ENCODE measurements at regions not wholly inside any gene's neighbourhood (a gene's known extent, or its start where the extent isn't known, plus 50 kb on each side); places are given as distances from the start of the nearest gene placed in this dataset.

GRCh38 chr7:10655031-10655430 is 318.6 kb upstream of the PHF14 start:
- no peak overlapping the region for H3K27ac Mint-ChIP-seq

GRCh38 chr7:10657201-10657600 is 316.5 kb upstream of the PHF14 start:
- peaks cover 0 to 4% of the 10 kb centered on the region in 2 donors for H3K27me3 Mint-ChIP-seq
- no peaks in the 10 kb centered on the region for H3K27me3 ChIP-seq (replicated peaks in 1 of 2; ENCODE audit: control insufficient read depth in 2 of 2, extremely low read depth in 1 of 2, insufficient read depth in 2 of 2, low read length in 1 of 2)
- H3K27ac Mint-ChIP-seq: no peak overlapping the region
- H3K4me1 Mint-ChIP-seq: no peaks in the 10 kb centered on the region
- no peaks in the 10 kb centered on the region for H3K36me3 ChIP-seq (ENCODE audit: control insufficient read depth in 2 of 2, extremely low read depth in 1 of 2, insufficient read depth in 1 of 2, low read length in 1 of 2)
- H3K36me3 Mint-ChIP-seq: no peaks in the 10 kb centered on the region
- ChIA-PET CTCF (no interaction called here), POLR2A (no interaction called here)
- no peaks in the 10 kb centered on the region for H3K9me3 ChIP-seq
- H3K9me3 Mint-ChIP-seq: peaks cover 0 to 5% (median 0%) of the 10 kb centered on the region in 3 donors
- no peak overlapping the region for H3K4me3 ChIP-seq (ENCODE audit: control insufficient read depth in 1 of 2, extremely low read depth in 1 of 2, low read length in 1 of 2)
- H3K27ac ChIP-seq (ENCODE audit: low read length): no peak overlapping the region
- ATAC-seq (replicated peaks in 1 of 4): no peak
- DNase-seq: no peak
- no peaks in the 10 kb centered on the region for H3K4me1 ChIP-seq (ENCODE audit: control insufficient read depth in 1 of 2, extremely low read depth in 1 of 2, insufficient read depth in 2 of 2, low read length in 2 of 2)
- WGBS (ENCODE audit: insufficient coverage): no CpG with 5 or more reads among the region's 1 CpG
- no peak overlapping the region for H3K4me3 Mint-ChIP-seq

More at GRCh38 chr7:10655031-10655430, 318.6 kb upstream of the PHF14 start:
- Mint-ChIP-seq H3K4me1 (no peaks in the 10 kb centered on the region), H3K9me3 (peaks cover 0 to 5% (median 0%) of the 10 kb centered on the region in 3 donors), H3K36me3 (no peaks in the 10 kb centered on the region), H3K27me3 (no peaks in the 10 kb centered on the region), H3K4me3 (no peak overlapping the region)
- H3K27me3 ChIP-seq (replicated peaks in 1 of 2; ENCODE audit: control insufficient read depth in 2 of 2, extremely low read depth in 1 of 2, insufficient read depth in 2 of 2, low read length in 1 of 2): no peaks in the 10 kb centered on the region
- no peak overlapping the region for H3K4me3 ChIP-seq (ENCODE audit: control insufficient read depth in 1 of 2, extremely low read depth in 1 of 2, low read length in 1 of 2)
- CTCF ChIA-PET: no interaction called here
- POLR2A ChIA-PET: no interaction called here
- H3K9me3 ChIP-seq: no peaks in the 10 kb centered on the region
- no peaks in the 10 kb centered on the region for H3K4me1 ChIP-seq (ENCODE audit: control insufficient read depth in 1 of 2, extremely low read depth in 1 of 2, insufficient read depth in 2 of 2, low read length in 2 of 2)
- H3K27ac ChIP-seq (ENCODE audit: low read length): no peak overlapping the region
- no CpG with 5 or more reads among the region's 1 CpG for WGBS (ENCODE audit: insufficient coverage)
- DNase-seq (no peak), ATAC-seq (replicated peaks in 1 of 4) (no peak)
- no peaks in the 10 kb centered on the region for H3K36me3 ChIP-seq (ENCODE audit: control insufficient read depth in 2 of 2, extremely low read depth in 1 of 2, insufficient read depth in 1 of 2, low read length in 1 of 2)

- ChIA-PET POLR2A (no interaction called here), CTCF (no interaction called here)
- H3K36me3 Mint-ChIP-seq: no peaks in the 10 kb centered on the region
- ATAC-seq (replicated peaks in 1 of 4) (no peak), DNase-seq (no peak)
- H3K27me3 Mint-ChIP-seq: peaks cover 0 to 4% of the 10 kb centered on the region in 2 donors
- Histone ChIP-seq H3K4me3 (ENCODE audit: control insufficient read depth in 1 of 2, extremely low read depth in 1 of 2, low read length in 1 of 2) (no peak overlapping the region), H3K36me3 (ENCODE audit: control insufficient read depth in 2 of 2, extremely low read depth in 1 of 2, insufficient read depth in 1 of 2, low read length in 1 of 2) (no peaks in the 10 kb centered on the region), H3K27me3 (replicated peaks in 1 of 2; ENCODE audit: control insufficient read depth in 2 of 2, extremely low read depth in 1 of 2, insufficient read depth in 2 of 2, low read length in 1 of 2) (no peaks in the 10 kb centered on the region), H3K9me3 (no peaks in the 10 kb centered on the region), H3K27ac (ENCODE audit: low read length) (no peak overlapping the region), H3K4me1 (ENCODE audit: control insufficient read depth in 1 of 2, extremely low read depth in 1 of 2, insufficient read depth in 2 of 2, low read length in 2 of 2) (no peaks in the 10 kb centered on the region)
- H3K4me1 Mint-ChIP-seq: no peaks in the 10 kb centered on the region
- H3K27ac Mint-ChIP-seq: no peak overlapping the region
- H3K9me3 Mint-ChIP-seq: peaks cover 0 to 5% (median 0%) of the 10 kb centered on the region in 3 donors
- H3K4me3 Mint-ChIP-seq: no peak overlapping the region
Observed at GRCh38 chr7:10657837-10658236, 315.8 kb upstream of the PHF14 start.

- H3K27me3 ChIP-seq (replicated peaks in 1 of 2; ENCODE audit: control insufficient read depth in 2 of 2, extremely low read depth in 1 of 2, insufficient read depth in 2 of 2, low read length in 1 of 2): no peaks in the 10 kb centered on the region
- H3K27ac Mint-ChIP-seq: no peak overlapping the region
- POLR2A ChIA-PET: no interaction called here
- no peak for DNase-seq
- 88% methylated on average over 1 of the region's 1 CpG for WGBS (ENCODE audit: insufficient coverage)
- no peaks in the 10 kb centered on the region for H3K36me3 Mint-ChIP-seq
- H3K36me3 ChIP-seq (ENCODE audit: control insufficient read depth in 2 of 2, extremely low read depth in 1 of 2, insufficient read depth in 1 of 2, low read length in 1 of 2): no peaks in the 10 kb centered on the region
- H3K4me1 ChIP-seq (ENCODE audit: control insufficient read depth in 1 of 2, extremely low read depth in 1 of 2, insufficient read depth in 2 of 2, low read length in 2 of 2): no peaks in the 10 kb centered on the region
- H3K4me3 ChIP-seq (ENCODE audit: control insufficient read depth in 1 of 2, extremely low read depth in 1 of 2, low read length in 1 of 2): no peak overlapping the region
- peaks cover 0 to 4% of the 10 kb centered on the region in 2 donors for H3K27me3 Mint-ChIP-seq
- peaks cover 0 to 3% (median 0%) of the 10 kb centered on the region in 3 donors for H3K9me3 Mint-ChIP-seq
- no peaks in the 10 kb centered on the region for H3K9me3 ChIP-seq
- H3K4me3 Mint-ChIP-seq: no peak overlapping the region
- no peak overlapping the region for H3K27ac ChIP-seq (ENCODE audit: low read length)
- CTCF ChIA-PET: no interaction called here
- ATAC-seq (replicated peaks in 1 of 4): no peak
- peaks cover 0 to 4% (median 3%) of the 10 kb centered on the region in 3 donors for H3K4me1 Mint-ChIP-seq
Observed at GRCh38 chr7:10662491-10662890, 311.2 kb upstream of the PHF14 start.

- no peak overlapping the region for H3K27ac ChIP-seq (ENCODE audit: low read length)
- no peak overlapping the region for H3K4me3 ChIP-seq (ENCODE audit: control insufficient read depth in 1 of 2, extremely low read depth in 1 of 2, low read length in 1 of 2)
- Mint-ChIP-seq H3K27me3 (peaks cover 0 to 4% of the 10 kb centered on the region in 2 donors), H3K36me3 (no peaks in the 10 kb centered on the region), H3K4me1 (peaks cover 0 to 4% (median 3%) of the 10 kb centered on the region in 3 donors), H3K4me3 (no peak overlapping the region), H3K27ac (no peak overlapping the region), H3K9me3 (peaks cover 0 to 4% (median 0%) of the 10 kb centered on the region in 3 donors)
- no peaks in the 10 kb centered on the region for H3K4me1 ChIP-seq (ENCODE audit: control insufficient read depth in 1 of 2, extremely low read depth in 1 of 2, insufficient read depth in 2 of 2, low read length in 2 of 2)
- POLR2A ChIA-PET: no interaction called here
- 88% methylated on average over 1 of the region's 5 CpGs for WGBS (ENCODE audit: insufficient coverage)
- CTCF ChIA-PET: no interaction called here
- DNase-seq: no peak
- H3K9me3 ChIP-seq: no peaks in the 10 kb centered on the region
- no peaks in the 10 kb centered on the region for H3K36me3 ChIP-seq (ENCODE audit: control insufficient read depth in 2 of 2, extremely low read depth in 1 of 2, insufficient read depth in 1 of 2, low read length in 1 of 2)
- ATAC-seq (replicated peaks in 1 of 4): no peak
- no peaks in the 10 kb centered on the region for H3K27me3 ChIP-seq (replicated peaks in 1 of 2; ENCODE audit: control insufficient read depth in 2 of 2, extremely low read depth in 1 of 2, insufficient read depth in 2 of 2, low read length in 1 of 2)
Observed at GRCh38 chr7:10662982-10663884, 310.4 kb upstream of the PHF14 start.

- no peaks in the 10 kb centered on the region for H3K36me3 ChIP-seq (ENCODE audit: control insufficient read depth in 2 of 2, extremely low read depth in 1 of 2, insufficient read depth in 1 of 2, low read length in 1 of 2)
- H3K27me3 ChIP-seq (replicated peaks in 1 of 2; ENCODE audit: control insufficient read depth in 2 of 2, extremely low read depth in 1 of 2, insufficient read depth in 2 of 2, low read length in 1 of 2): peaks cover 0 to 7% of the 10 kb centered on the region in 2 experiments
- WGBS (ENCODE audit: insufficient coverage): 40% methylated on average over 1 of the region's 5 CpGs
- no peak for ATAC-seq (replicated peaks in 1 of 4)
- no peak overlapping the region for H3K27ac Mint-ChIP-seq
- H3K4me3 ChIP-seq (ENCODE audit: control insufficient read depth in 1 of 2, extremely low read depth in 1 of 2, low read length in 1 of 2): no peak overlapping the region
- H3K4me1 Mint-ChIP-seq: no peaks in the 10 kb centered on the region
- H3K27me3 Mint-ChIP-seq: peaks cover 3 to 12% of the 10 kb centered on the region in 2 donors
- peaks cover 0 to 21% (median 9%) of the 10 kb centered on the region in 3 donors for H3K9me3 Mint-ChIP-seq
- ChIA-PET CTCF (no interaction called here), POLR2A (no interaction called here)
- H3K9me3 ChIP-seq: no peaks in the 10 kb centered on the region
- DNase-seq: no peak
- no peak overlapping the region for H3K27ac ChIP-seq (ENCODE audit: low read length)
- H3K4me1 ChIP-seq (ENCODE audit: control insufficient read depth in 1 of 2, extremely low read depth in 1 of 2, insufficient read depth in 2 of 2, low read length in 2 of 2): no peaks in the 10 kb centered on the region
- no peaks in the 10 kb centered on the region for H3K36me3 Mint-ChIP-seq
- no peak overlapping the region for H3K4me3 Mint-ChIP-seq
Observed at GRCh38 chr7:10672186-10672585, 301.5 kb upstream of the PHF14 start.

Data from T-cell (primary cell).